A673 (cell line): ENCODE measurements at regions not wholly inside any gene's neighbourhood (a gene's known extent, or its start where the extent isn't known, plus 50 kb on each side); places are given as distances from the start of the nearest gene placed in this dataset.

Source experiments
- EZH2 ChIP-seq: fragments of 200-600 bp; sonication (generic); IDR thresholded peaks from 2 replicates; pipeline ENCODE4 v1.6.1; 2017; ENCODE audit warnings: borderline replicate concordance, low read depth, mild to moderate bottlenecking, mixed read lengths, antibody characterized with exemption, low read length; ENCODE audit not compliant: poor library complexity, severe bottlenecking
- TF ChIP-seq, protein P1 (sequence below): fragments of 300-800, 200-600 bp; sonication (generic); conservative IDR thresholded peaks from 2 replicates; pipeline ENCODE4 v1.5.1; 2017; ENCODE audit warnings: low read depth, mild to moderate bottlenecking, antibody characterized with exemption, low read length, moderate library complexity, mixed read lengths

DNA sequence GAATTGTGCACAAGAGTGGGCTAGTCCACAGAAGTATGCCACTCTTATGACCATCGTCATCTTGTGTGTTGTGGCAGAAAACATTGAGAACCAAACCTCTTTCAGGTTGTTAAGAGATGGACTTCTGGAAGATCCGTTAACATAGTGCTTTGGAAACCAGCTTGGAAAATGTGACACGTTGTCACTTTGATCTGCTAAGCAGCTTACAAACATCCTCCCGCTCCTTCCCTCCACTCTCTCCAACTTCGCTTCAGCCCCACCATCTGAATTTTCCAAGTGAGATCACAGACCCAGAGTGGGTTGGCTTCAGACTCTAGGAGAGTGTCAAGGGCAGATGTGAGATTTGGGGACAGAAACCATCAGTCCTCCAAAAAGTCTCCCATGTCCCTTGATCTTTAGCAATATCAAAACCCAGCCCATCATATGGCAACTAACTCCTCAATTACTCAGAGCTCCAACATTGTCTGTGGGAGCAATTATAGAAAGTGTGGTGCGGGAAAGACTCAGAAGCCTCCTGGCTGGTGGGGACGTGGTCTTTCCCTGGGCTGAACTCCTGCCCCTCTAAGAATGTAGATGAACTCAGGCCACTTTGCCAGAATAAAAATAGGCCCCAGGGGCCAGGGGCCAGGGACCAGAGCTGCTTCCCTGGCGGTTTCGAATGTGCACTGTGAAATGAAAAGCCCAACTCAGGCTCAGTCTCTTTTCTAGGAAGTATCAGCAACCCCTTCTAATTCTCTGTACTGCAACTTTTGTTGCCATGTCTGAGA, 129.5 kb downstream of the SLC38A6 start:
- TF ChIP-seq, protein P1, sequence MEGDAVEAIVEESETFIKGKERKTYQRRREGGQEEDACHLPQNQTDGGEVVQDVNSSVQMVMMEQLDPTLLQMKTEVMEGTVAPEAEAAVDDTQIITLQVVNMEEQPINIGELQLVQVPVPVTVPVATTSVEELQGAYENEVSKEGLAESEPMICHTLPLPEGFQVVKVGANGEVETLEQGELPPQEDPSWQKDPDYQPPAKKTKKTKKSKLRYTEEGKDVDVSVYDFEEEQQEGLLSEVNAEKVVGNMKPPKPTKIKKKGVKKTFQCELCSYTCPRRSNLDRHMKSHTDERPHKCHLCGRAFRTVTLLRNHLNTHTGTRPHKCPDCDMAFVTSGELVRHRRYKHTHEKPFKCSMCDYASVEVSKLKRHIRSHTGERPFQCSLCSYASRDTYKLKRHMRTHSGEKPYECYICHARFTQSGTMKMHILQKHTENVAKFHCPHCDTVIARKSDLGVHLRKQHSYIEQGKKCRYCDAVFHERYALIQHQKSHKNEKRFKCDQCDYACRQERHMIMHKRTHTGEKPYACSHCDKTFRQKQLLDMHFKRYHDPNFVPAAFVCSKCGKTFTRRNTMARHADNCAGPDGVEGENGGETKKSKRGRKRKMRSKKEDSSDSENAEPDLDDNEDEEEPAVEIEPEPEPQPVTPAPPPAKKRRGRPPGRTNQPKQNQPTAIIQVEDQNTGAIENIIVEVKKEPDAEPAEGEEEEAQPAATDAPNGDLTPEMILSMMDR: no peak
- TF ChIP-seq EZH2: no peak
